K562 (cell line): ENCODE measurements at regions not wholly inside any gene's neighbourhood (a gene's known extent, or its start where the extent isn't known, plus 50 kb on each side); places are given as distances from the start of the nearest gene placed in this dataset.

Experiments
- ATF6 ChIP-seq: sonication (generic); formaldehyde crosslinking; IDR thresholded peaks from 2 replicates; pipeline ENCODE4 v1.4.0; 2020; ENCODE audit warnings: mild to moderate bottlenecking, missing genetic modification reagents
- CTCF ChIP-seq, 3 experiments: IDR thresholded peaks in 2 of 3; conservative IDR thresholded peaks in 1 of 3; 2 replicates each; pipeline ENCODE4 v1.5.1; 2011 to 2012; ENCODE audit warnings: low read length in 3 of 3, mild to moderate bottlenecking in 3 of 3, control low read depth in 2 of 3, improper control_type of control experiment in 1 of 3, inconsistent platforms in 1 of 3, low read depth in 1 of 3, mixed read lengths in 1 of 3, moderate library complexity in 1 of 3; ENCODE audit not compliant: insufficient read depth in 2 of 3
- FOS ChIP-seq: IDR thresholded peaks from 3 replicates; pipeline ENCODE4 v1.6.1; 2011; ENCODE audit not compliant: insufficient read length; ENCODE audit errors: extremely low read depth
- HDAC2 ChIP-seq: fragments of 450-650 bp; IDR thresholded peaks from 2 replicates; pipeline ENCODE4 v1.6.1; 2016; ENCODE audit warnings: mild to moderate bottlenecking
- RNF219 ChIP-seq: fragments of 250-450 bp; sonication (Bioruptor Pico); IDR thresholded peaks from 2 replicates; pipeline ENCODE4 v1.5.0; 2022; ENCODE audit warnings: mild to moderate bottlenecking
- SMARCE1 ChIP-seq: fragments of 450-650 bp; IDR thresholded peaks from 2 replicates; pipeline ENCODE4 v1.7.1; 2016; ENCODE audit warnings: mild to moderate bottlenecking
- TAF1 ChIP-seq: IDR thresholded peaks from 2 replicates; pipeline ENCODE4 v1.6.1; 2011; ENCODE audit warnings: mild to moderate bottlenecking, low read length, moderate library complexity; ENCODE audit not compliant: insufficient read depth, control insufficient read depth, severe bottlenecking; ENCODE audit errors: extremely low read depth
- ZNF324 ChIP-seq: fragments of 250-450 bp; sonication (Bioruptor Pico); IDR thresholded peaks from 2 replicates; pipeline ENCODE4 v1.4.0; 2020; ENCODE audit warnings: mild to moderate bottlenecking
- ZNF507 ChIP-seq: conservative IDR thresholded peaks from 2 replicates; pipeline ENCODE4 v1.6.1; 2017; ENCODE audit warnings: missing genetic modification characterization, missing compliant biosample characterization

GRCh38 chr17:72590382-72590781 lies 469.6 kb downstream of the SOX9 start:
- TF ChIP-seq ZNF507 (tag): no peak
- no peak for TF ChIP-seq TAF1
- TF ChIP-seq RNF219: no peak
- TF ChIP-seq FOS: no peak
- no peak for TF ChIP-seq SMARCE1
- TF ChIP-seq ATF6 (CRISPR knock-in tag): no peak
- TF ChIP-seq HDAC2: no peak
- no peak for TF ChIP-seq ZNF324 (CRISPR knock-in tag)
- no peak for TF ChIP-seq CTCF (IDR thresholded peaks at IDR 0.05 in 2 of 3, conservative IDR thresholded peaks at IDR 0.05 in 1 of 3; ENCODE audit: insufficient read depth in 2 of 3, low read depth in 1 of 3, low read length in 3 of 3)
